ENCODE measurements at regions not wholly inside any gene's neighbourhood (a gene's known extent, or its start where the extent isn't known, plus 50 kb on each side); places are given as distances from the start of the nearest gene placed in this dataset.

- FAIRE-seq (peak; percentile 55), DNase-seq (ENCODE audit: low read depth, low spot score) (peak; percentile 54)
- Histone ChIP-seq H4K20me1 (replicated peaks; ENCODE audit: control insufficient read depth, extremely low read depth, insufficient read depth, low read length) (no peaks in the 10 kb centered on the region), H3K79me2 (ENCODE audit: control insufficient read depth, insufficient read depth, low read length) (no peaks in the 10 kb centered on the region), H3K27me3 (ENCODE audit: control insufficient read depth in 2 of 2, insufficient read depth in 2 of 2, low read length in 2 of 2) (no peaks in the 10 kb centered on the region), H3K27ac (ENCODE audit: insufficient read depth, low read depth, low read length) (no peak overlapping the region), H3K9me1 (replicated peaks; ENCODE audit: control insufficient read depth, extremely low read depth, insufficient read depth, low read length) (no peaks in the 10 kb centered on the region), H3K4me3 (replicated peaks in 1 of 3; ENCODE audit: insufficient read depth in 1 of 3, low read depth in 1 of 3, low read length in 3 of 3) (no peak overlapping the region), H3K9ac (replicated peaks; ENCODE audit: extremely low read depth, insufficient read depth, low read length) (no peak overlapping the region), H3K4me1 (ENCODE audit: control insufficient read depth, extremely low read depth, insufficient read depth, low read length) (peaks cover 32% of the 10 kb centered on the region), H3K4me2 (ENCODE audit: insufficient read depth, low read length) (peak overlapping the region; percentile 65), H3K36me3 (ENCODE audit: control insufficient read depth in 2 of 2, extremely low read depth in 1 of 2, insufficient read depth in 2 of 2, low read length in 2 of 2) (no peaks in the 10 kb centered on the region), H2AFZ (ENCODE audit: low read depth, low read length) (peak overlapping the region; percentile 58), H3K9me3 (replicated peaks; ENCODE audit: control insufficient read depth, insufficient read depth, low read length) (no peaks in the 10 kb centered on the region)
- POLR2A ChIA-PET = no interaction called here
- no TSS peak for BruUV-seq (replicated peaks)
- TF ChIP-seq MYC (IDR thresholded peaks at IDR 0.05; ENCODE audit: low read depth, low read length) (no peak), CTCF (IDR thresholded peaks at IDR 0.05; ENCODE audit: extremely low read depth in 1 of 2, insufficient read depth in 1 of 2, low read depth in 1 of 2, low read length in 2 of 2) (no peak), POLR2AphosphoS5 (IDR thresholded peaks at IDR 0.05; ENCODE audit: insufficient read depth, low read depth, low read length) (no peak), GATA2 (IDR thresholded peaks at IDR 0.05; ENCODE audit: insufficient read depth, insufficient read length, low read depth, low read length) (no peak), MAX (IDR thresholded peaks at IDR 0.05; ENCODE audit: insufficient read depth, insufficient read length) (no peak), POLR2A (IDR thresholded peaks at IDR 0.05; ENCODE audit: low read depth, low read length) (no peak), EZH2 (IDR thresholded peaks at IDR 0.05; ENCODE audit: borderline replicate concordance, low read depth, low read length, severe bottlenecking) (no peak), FOS (IDR thresholded peaks at IDR 0.05; ENCODE audit: borderline replicate concordance, insufficient read depth, low read length) (no peak), JUN (IDR thresholded peaks at IDR 0.05; ENCODE audit: borderline replicate concordance, insufficient read depth, insufficient read length, low read depth) (no peak)
- intact Hi-C loops (cut with micrococcal nuclease) (no loop called here), dilution Hi-C loops (cut with MboI; ENCODE audit: extremely low pct_ligation_motif_present, low sequenced_read_pairs) (no loop called here)
- CTCF ChIA-PET = interaction anchor here (1.0 to 1.5 kb wide), 3 partner anchors 10 to 21 kb away, joined by 3 to 5 read pairs (median 3); no protein-coding TSS in a partner anchor
These were observed 109.3 kb upstream of the BMP2K start for GRCh38 chr4:78666830-78667258.

Measured in endothelial cell of umbilical vein (primary cell).